HEK293 (cell line): ENCODE measurements at regions not wholly inside any gene's neighbourhood (a gene's known extent, or its start where the extent isn't known, plus 50 kb on each side); places are given as distances from the start of the nearest gene placed in this dataset.
"Not testable (repeated sequence)": the region's sequence is repeated elsewhere in the genome, so short reads cannot be mapped to it uniquely, and the experiment has no call there.

ENCODE experiments used
- CTCF ChIA-PET: fragments of 350-600 bp; formaldehyde crosslinking; extraction: SDS; loops from one replicate; lab custom pipeline; 2021; ENCODE audit warnings: antibody characterized with exemption; lab: Yijun Ruan, JAX
- POLR2A ChIA-PET: fragments of 300-600 bp; formaldehyde crosslinking; extraction: SDS; loops from one replicate; lab custom pipeline; 2020; ENCODE audit warnings: antibody characterized with exemption, inconsistent platforms; lab: Yijun Ruan, JAX
- H3K27ac ChIP-seq: fragments of 200-500 bp; sonication (Bioruptor generic); 2 replicates; pipeline ENCODE4 v1.5.1; 2014; ENCODE audit warnings: low read depth, low read length, control low read depth, inconsistent platforms; ENCODE audit errors: extremely low read depth
- H3K36me3 ChIP-seq, 2 experiments: fragments of 200-500 bp in 1 of 2; sonication (Bioruptor generic) in 1 of 2; 1 replicate in 1 of 2; 2 replicates in 1 of 2; pipeline ENCODE4 v1.5.1; 2014 to 2017; ENCODE audit warnings: inconsistent platforms in 2 of 2, low read length in 2 of 2; ENCODE audit not compliant: control insufficient read depth in 2 of 2, insufficient read depth in 1 of 2
- H3K4me1 ChIP-seq: fragments of 200-500 bp; sonication (Bioruptor generic); 2 replicates; pipeline ENCODE4 v1.5.1; 2014; ENCODE audit warnings: mild to moderate bottlenecking, low read length, inconsistent platforms; ENCODE audit not compliant: control insufficient read depth, insufficient read depth
- H3K4me3 ChIP-seq: 2 replicates; pipeline ENCODE4 v1.5.1; 2011; ENCODE audit warnings: low read depth, mild to moderate bottlenecking, control low read depth, low read length, moderate library complexity
- H3K9me3 ChIP-seq: fragments of 200-500 bp; sonication (Bioruptor generic); 2 replicates; pipeline ENCODE4 v1.5.1; 2014; ENCODE audit warnings: low read depth, low read length, inconsistent platforms; ENCODE audit not compliant: control insufficient read depth, insufficient read depth
- KLF9 ChIP-seq: fragments of 450-650 bp; formaldehyde crosslinking; IDR thresholded peaks from 2 replicates; pipeline ENCODE4 v1.5.1; 2016; ENCODE audit warnings: missing biosample characterization, missing genetic modification characterization, low read depth
- SP2 ChIP-seq: fragments of 450-650 bp; formaldehyde crosslinking; IDR thresholded peaks from 2 replicates; pipeline ENCODE4 v1.5.1; 2016; ENCODE audit warnings: missing biosample characterization, missing genetic modification characterization
- ZIC2 ChIP-seq: fragments of 450-650 bp; formaldehyde crosslinking; IDR thresholded peaks from 2 replicates; pipeline ENCODE4 v1.5.1; 2016; ENCODE audit warnings: missing biosample characterization, missing genetic modification characterization
- ZNF16 ChIP-seq: fragments of 450-650 bp; formaldehyde crosslinking; IDR thresholded peaks from 2 replicates; pipeline ENCODE4 v1.5.1; 2016; ENCODE audit warnings: low read depth, missing biosample characterization, missing genetic modification characterization
- ZNF48 ChIP-seq: fragments of 450-650 bp; formaldehyde crosslinking; IDR thresholded peaks from 2 replicates; pipeline ENCODE4 v1.5.1; 2016; ENCODE audit warnings: missing biosample characterization, missing genetic modification characterization
- ZNF488 ChIP-seq: fragments of 450-650 bp; formaldehyde crosslinking; IDR thresholded peaks from 2 replicates; pipeline ENCODE4 v1.5.1; 2016; ENCODE audit warnings: missing biosample characterization, missing genetic modification characterization
- ZNF510 ChIP-seq: fragments of 450-650 bp; formaldehyde crosslinking; IDR thresholded peaks from 2 replicates; pipeline ENCODE4 v1.5.1; 2018; ENCODE audit warnings: mild to moderate bottlenecking, missing genetic modification characterization, missing biosample characterization; ENCODE audit not compliant: insufficient replicate concordance
- ZNF548 ChIP-seq: fragments of 450-650 bp; formaldehyde crosslinking; IDR thresholded peaks from 2 replicates; pipeline ENCODE4 v1.5.1; 2016; ENCODE audit warnings: missing biosample characterization, missing genetic modification characterization
- ZNF560 ChIP-seq: fragments of 450-650 bp; formaldehyde crosslinking; IDR thresholded peaks from 2 replicates; pipeline ENCODE4 v1.5.1; 2017; ENCODE audit warnings: missing biosample characterization, missing genetic modification characterization, borderline replicate concordance
- ZNF585B ChIP-seq: fragments of 450-650 bp; formaldehyde crosslinking; IDR thresholded peaks from 2 replicates; pipeline ENCODE4 v1.5.1; 2016; ENCODE audit warnings: missing biosample characterization, missing genetic modification characterization
- ZNF747 ChIP-seq: fragments of 450-650 bp; formaldehyde crosslinking; IDR thresholded peaks from 2 replicates; pipeline ENCODE4 v1.5.1; 2016; ENCODE audit warnings: missing biosample characterization, missing genetic modification characterization
- ZNF785 ChIP-seq: fragments of 450-650 bp; formaldehyde crosslinking; IDR thresholded peaks from 2 replicates; pipeline ENCODE4 v1.5.1; 2016; ENCODE audit warnings: missing biosample characterization, missing genetic modification characterization
- TF ChIP-seq, protein P1 (sequence below): fragments of 450-650 bp; formaldehyde crosslinking; IDR thresholded peaks from 2 replicates; pipeline ENCODE4 v1.5.1; 2016; ENCODE audit warnings: missing biosample characterization, missing genetic modification characterization, low read depth
- TF ChIP-seq, protein P2 (sequence below): fragments of 450-650 bp; formaldehyde crosslinking; IDR thresholded peaks from 2 replicates; pipeline ENCODE4 v1.5.1; 2016; ENCODE audit warnings: missing biosample characterization, missing genetic modification characterization

DNA sequence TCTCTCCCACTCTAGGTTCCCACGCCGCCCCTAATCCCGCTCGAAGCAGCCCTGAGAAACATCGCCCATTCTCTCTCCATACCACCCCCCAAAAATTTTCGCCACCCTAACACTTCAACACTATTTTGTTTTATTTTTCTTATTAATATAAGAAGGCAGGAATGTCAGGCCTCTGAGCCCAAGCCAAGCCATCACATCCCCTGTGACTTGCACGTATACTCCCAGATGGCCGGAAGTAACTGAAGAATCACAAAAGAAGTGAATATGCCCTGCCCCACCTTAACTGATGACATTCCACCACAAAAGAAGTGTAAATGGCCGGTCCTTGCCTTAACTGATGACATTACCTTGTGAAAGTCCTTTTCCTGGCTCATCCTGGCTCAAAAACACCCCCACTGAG, 127.2 kb upstream of the ADCY2 start:
- H3K4me1 ChIP-seq, H3K9me3 ChIP-seq, H3K4me3 ChIP-seq, H3K36me3 ChIP-seq, H3K27ac ChIP-seq, POLR2A ChIA-PET, CTCF ChIA-PET: not testable (repeated sequence)

- ChIA-PET POLR2A (no interaction called here), CTCF (interaction anchor here (0.5 to 1.2 kb wide), 3 partner anchors 9 to 220 kb away, joined by 3 to 7 read pairs (median 3); no protein-coding TSS in a partner anchor)
- TF ChIP-seq ZNF548 (tag by site-specific recombination) (no peak), ZNF785 (no peak), ZIC2 (tag by site-specific recombination) (no peak), ZNF560 (tag by site-specific recombination) (no peak), SP2 (tag by site-specific recombination) (no peak), ZNF747 (tag by site-specific recombination) (no peak), KLF9 (tag by site-specific recombination) (no peak), ZNF488 (tag by site-specific recombination) (no peak), ZNF510 (tag by site-specific recombination) (no peak)
- TF ChIP-seq, protein P1, sequence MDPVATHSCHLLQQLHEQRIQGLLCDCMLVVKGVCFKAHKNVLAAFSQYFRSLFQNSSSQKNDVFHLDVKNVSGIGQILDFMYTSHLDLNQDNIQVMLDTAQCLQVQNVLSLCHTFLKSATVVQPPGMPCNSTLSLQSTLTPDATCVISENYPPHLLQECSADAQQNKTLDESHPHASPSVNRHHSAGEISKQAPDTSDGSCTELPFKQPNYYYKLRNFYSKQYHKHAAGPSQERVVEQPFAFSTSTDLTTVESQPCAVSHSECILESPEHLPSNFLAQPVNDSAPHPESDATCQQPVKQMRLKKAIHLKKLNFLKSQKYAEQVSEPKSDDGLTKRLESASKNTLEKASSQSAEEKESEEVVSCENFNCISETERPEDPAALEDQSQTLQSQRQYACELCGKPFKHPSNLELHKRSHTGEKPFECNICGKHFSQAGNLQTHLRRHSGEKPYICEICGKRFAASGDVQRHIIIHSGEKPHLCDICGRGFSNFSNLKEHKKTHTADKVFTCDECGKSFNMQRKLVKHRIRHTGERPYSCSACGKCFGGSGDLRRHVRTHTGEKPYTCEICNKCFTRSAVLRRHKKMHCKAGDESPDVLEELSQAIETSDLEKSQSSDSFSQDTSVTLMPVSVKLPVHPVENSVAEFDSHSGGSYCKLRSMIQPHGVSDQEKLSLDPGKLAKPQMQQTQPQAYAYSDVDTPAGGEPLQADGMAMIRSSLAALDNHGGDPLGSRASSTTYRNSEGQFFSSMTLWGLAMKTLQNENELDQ (tag by site-specific recombination) = no peak
- H3K36me3 ChIP-seq = no peaks in the 10 kb centered on the region
- H3K4me3 ChIP-seq = no peak overlapping the region
- no peak overlapping the region for H3K27ac ChIP-seq
- H3K9me3 ChIP-seq = no peaks in the 10 kb centered on the region
- no peaks in the 10 kb centered on the region for H3K4me1 ChIP-seq
Observed at GRCh38 chr5:7269591-7270274, 126.2 kb upstream of the ADCY2 start.

DNA sequence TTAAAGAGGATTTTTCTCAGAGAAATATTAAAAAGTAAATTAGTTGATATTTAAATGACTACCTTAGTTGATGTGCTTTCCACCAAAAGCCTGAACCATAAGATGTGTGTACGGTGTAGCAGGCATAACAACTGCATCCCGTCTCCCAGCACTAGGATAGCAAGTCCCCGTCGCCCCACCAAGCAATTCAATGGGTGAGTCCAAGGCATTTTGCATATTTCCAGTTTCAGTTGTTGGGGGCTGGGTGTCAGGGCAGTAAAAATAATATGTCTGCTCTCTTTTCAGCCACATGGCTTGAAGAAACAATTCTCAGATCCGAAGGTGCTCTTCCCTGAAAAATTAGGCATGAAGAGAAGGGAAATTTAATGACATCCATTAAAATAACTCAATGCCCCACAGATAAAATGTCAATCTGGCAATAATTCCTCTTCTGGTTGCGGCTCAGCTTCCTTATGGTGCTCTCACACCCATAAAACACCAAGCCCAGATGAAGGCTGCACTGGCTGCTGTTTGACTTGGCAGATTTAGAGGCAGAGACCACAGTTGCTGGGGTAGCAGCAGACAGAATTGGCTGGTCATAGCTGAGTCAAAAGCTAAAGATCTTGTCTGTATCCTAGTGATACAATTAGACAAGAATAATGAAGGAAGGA, 124.4 kb upstream of the ADCY2 start:
- POLR2A ChIA-PET = no interaction called here
- H3K27ac ChIP-seq = no peak overlapping the region
- no peak overlapping the region for H3K4me3 ChIP-seq
- H3K4me1 ChIP-seq = no peaks in the 10 kb centered on the region
- CTCF ChIA-PET = interaction anchor here (0.5 kb wide), 1 partner anchor 121 kb away, joined by 3 read pairs; no protein-coding TSS in a partner anchor
- H3K36me3 ChIP-seq = no peaks in the 10 kb centered on the region
- no peaks in the 10 kb centered on the region for H3K9me3 ChIP-seq
- TF ChIP-seq ZNF585B (tag by site-specific recombination) = no peak
- no peak for TF ChIP-seq ZNF16 (tag by site-specific recombination)
- TF ChIP-seq ZNF48 (tag by site-specific recombination) = no peak
- TF ChIP-seq, protein P2, sequence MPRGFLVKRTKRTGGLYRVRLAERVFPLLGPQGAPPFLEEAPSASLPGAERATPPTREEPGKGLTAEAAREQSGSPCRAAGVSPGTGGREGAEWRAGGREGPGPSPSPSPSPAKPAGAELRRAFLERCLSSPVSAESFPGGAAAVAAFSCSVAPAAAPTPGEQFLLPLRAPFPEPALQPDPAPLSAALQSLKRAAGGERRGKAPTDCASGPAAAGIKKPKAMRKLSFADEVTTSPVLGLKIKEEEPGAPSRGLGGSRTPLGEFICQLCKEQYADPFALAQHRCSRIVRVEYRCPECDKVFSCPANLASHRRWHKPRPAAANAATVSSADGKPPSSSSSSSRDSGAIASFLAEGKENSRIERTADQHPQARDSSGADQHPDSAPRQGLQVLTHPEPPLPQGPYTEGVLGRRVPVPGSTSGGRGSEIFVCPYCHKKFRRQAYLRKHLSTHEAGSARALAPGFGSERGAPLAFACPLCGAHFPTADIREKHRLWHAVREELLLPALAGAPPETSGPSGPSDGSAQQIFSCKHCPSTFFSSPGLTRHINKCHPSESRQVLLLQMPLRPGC (tag by site-specific recombination) = no peak
- no peak for TF ChIP-seq ZNF488 (tag by site-specific recombination)
